PC-9 (cell line): ENCODE measurements at regions not wholly inside any gene's neighbourhood (a gene's known extent, or its start where the extent isn't known, plus 50 kb on each side); places are given as distances from the start of the nearest gene placed in this dataset.

Source experiments
- CTCF ChIP-seq: fragments of 200-600 bp; sonication (generic); conservative IDR thresholded peaks from 2 replicates; pipeline ENCODE4 v1.6.1; 2017; ENCODE audit warnings: mixed run types, antibody characterized with exemption, mild to moderate bottlenecking, moderate library complexity
- EZH2 ChIP-seq: fragments of 200-600 bp; sonication (generic); IDR thresholded peaks from 2 replicates; pipeline ENCODE4 v1.8.0; 2017; ENCODE audit warnings: antibody characterized with exemption, low read depth

GRCh38 chrX:109264878-109265277, 217.0 kb downstream of the GUCY2F start:
- TF ChIP-seq CTCF = no peak
- TF ChIP-seq EZH2 = no peak
